ENCODE measurements at regions not wholly inside any gene's neighbourhood (a gene's known extent, or its start where the extent isn't known, plus 50 kb on each side); places are given as distances from the start of the nearest gene placed in this dataset.

DNA sequence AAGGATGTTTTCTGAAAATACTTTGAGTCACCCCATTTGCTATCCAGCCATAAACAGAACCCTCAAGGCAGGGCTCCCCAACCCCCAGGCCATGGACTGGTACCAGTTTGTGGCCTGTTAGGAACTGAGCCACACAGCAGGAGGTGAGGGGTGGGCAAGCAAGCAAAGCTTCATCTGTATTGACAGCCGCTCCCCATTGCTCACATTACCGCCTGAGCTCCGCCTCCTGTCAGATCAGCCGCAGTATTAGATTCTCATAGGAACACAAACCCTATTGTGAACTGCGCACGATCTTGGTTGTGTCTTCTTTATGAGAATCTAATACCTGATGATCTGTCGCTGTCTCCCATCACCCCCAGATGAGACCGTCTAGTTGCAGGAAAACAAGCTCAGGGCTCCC is 543.8 kb downstream of the CBLN4 start:
- TF ChIP-seq SP1 (IDR thresholded peaks at IDR 0.05) (no peak), BHLHE40 (IDR thresholded peaks at IDR 0.05; ENCODE audit: borderline replicate concordance) (no peak), FOXA1 (IDR thresholded peaks at IDR 0.05) (no peak), TARDBP (IDR thresholded peaks at IDR 0.05) (no peak), HDGF (IDR thresholded peaks at IDR 0.05; ENCODE audit: borderline replicate concordance) (no peak), FOXK2 (IDR thresholded peaks at IDR 0.05) (no peak), SUZ12 (IDR thresholded peaks at IDR 0.05) (no peak), FOXM1 (IDR thresholded peaks at IDR 0.05; ENCODE audit: borderline replicate concordance) (no peak), ARNT (IDR thresholded peaks at IDR 0.05) (no peak)
- TF ChIP-seq, protein P1, sequence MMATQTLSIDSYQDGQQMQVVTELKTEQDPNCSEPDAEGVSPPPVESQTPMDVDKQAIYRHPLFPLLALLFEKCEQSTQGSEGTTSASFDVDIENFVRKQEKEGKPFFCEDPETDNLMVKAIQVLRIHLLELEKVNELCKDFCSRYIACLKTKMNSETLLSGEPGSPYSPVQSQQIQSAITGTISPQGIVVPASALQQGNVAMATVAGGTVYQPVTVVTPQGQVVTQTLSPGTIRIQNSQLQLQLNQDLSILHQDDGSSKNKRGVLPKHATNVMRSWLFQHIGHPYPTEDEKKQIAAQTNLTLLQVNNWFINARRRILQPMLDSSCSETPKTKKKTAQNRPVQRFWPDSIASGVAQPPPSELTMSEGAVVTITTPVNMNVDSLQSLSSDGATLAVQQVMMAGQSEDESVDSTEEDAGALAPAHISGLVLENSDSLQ (IDR thresholded peaks at IDR 0.05), result no peak
